BE2C (cell line): ENCODE measurements at regions not wholly inside any gene's neighbourhood (a gene's known extent, or its start where the extent isn't known, plus 50 kb on each side); places are given as distances from the start of the nearest gene placed in this dataset.

Source experiments
- DNase-seq: peaks from one replicate; pipeline ENCODE4 v3.0.0-alpha.2; 2020
- H3K27me3 ChIP-seq: fragments of 250-450 bp; sonication (Bioruptor Pico); 2 replicates; pipeline ENCODE4 v1.5.1; 2020; ENCODE audit warnings: mild to moderate bottlenecking
- H3K36me3 ChIP-seq: fragments of 250-450 bp; sonication (Bioruptor Pico); 2 replicates; pipeline ENCODE4 v1.5.1; 2020; ENCODE audit warnings: mild to moderate bottlenecking
- H3K4me1 ChIP-seq: fragments of 250-450 bp; sonication (Bioruptor Pico); 2 replicates; pipeline ENCODE4 v1.5.1; 2020
- H3K4me3 ChIP-seq: 2 replicates; pipeline ENCODE4 v1.5.1; 2011; ENCODE audit warnings: low read depth, low read length
- H3K9me3 ChIP-seq: fragments of 250-450 bp; sonication (Bioruptor Pico); 2 replicates; pipeline ENCODE4 v1.5.1; 2020
- TF ChIP-seq, protein P1 (sequence below): IDR thresholded peaks from 2 replicates; pipeline ENCODE4 v1.5.1; 2012; ENCODE audit warnings: mild to moderate bottlenecking, low read depth, low read length

DNA sequence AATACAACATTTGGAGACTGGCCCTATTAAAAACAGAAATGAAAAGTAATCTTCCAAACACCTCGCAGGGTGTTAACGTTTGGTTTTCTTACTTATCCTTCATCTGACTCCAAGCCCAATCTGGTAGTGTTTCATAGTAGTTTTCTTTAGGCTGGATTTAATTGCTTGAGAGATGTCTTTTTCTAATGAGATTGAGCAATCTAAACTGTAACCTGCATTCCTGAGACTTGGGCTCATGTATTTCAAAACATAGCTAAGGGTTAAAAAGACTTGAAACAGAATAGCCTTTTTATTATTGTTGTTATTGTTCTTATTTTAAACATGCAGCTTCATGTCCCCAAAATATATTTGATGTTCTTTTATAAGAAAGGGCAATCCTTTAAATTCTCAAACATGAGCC lies 278.9 kb downstream of the TGFB2 start:
- H3K27me3 ChIP-seq: no peaks in the 10 kb centered on the region
- no peaks in the 10 kb centered on the region for H3K36me3 ChIP-seq
- TF ChIP-seq, protein P1, sequence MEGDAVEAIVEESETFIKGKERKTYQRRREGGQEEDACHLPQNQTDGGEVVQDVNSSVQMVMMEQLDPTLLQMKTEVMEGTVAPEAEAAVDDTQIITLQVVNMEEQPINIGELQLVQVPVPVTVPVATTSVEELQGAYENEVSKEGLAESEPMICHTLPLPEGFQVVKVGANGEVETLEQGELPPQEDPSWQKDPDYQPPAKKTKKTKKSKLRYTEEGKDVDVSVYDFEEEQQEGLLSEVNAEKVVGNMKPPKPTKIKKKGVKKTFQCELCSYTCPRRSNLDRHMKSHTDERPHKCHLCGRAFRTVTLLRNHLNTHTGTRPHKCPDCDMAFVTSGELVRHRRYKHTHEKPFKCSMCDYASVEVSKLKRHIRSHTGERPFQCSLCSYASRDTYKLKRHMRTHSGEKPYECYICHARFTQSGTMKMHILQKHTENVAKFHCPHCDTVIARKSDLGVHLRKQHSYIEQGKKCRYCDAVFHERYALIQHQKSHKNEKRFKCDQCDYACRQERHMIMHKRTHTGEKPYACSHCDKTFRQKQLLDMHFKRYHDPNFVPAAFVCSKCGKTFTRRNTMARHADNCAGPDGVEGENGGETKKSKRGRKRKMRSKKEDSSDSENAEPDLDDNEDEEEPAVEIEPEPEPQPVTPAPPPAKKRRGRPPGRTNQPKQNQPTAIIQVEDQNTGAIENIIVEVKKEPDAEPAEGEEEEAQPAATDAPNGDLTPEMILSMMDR: no peak
- H3K9me3 ChIP-seq: no peaks in the 10 kb centered on the region
- no peak overlapping the region for H3K4me3 ChIP-seq
- no peaks in the 10 kb centered on the region for H3K4me1 ChIP-seq
- no peak for DNase-seq

DNA sequence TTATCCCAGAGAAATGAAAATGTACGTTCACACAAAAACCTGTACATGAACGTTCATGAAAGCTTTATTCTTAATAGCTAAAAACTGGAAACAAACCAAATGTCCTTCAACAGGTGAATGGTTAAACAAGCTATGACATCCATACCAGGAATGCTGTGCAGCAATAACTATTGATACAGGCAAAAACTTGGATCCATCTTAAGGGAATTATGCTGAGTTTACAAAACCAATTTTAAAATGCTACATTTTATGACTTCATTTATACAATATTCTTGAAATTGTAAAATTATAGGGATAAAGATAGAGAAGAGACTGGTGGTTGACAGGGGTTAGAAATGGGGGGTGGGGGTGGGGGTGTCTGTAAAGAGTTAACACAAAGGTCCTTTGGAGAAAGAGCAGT lies 280.3 kb downstream of the TGFB2 start:
- TF ChIP-seq, protein P1: no peak
- no peaks in the 10 kb centered on the region for H3K9me3 ChIP-seq
- no peak for DNase-seq
- H3K27me3 ChIP-seq: no peaks in the 10 kb centered on the region
- no peaks in the 10 kb centered on the region for H3K4me1 ChIP-seq
- no peak overlapping the region for H3K4me3 ChIP-seq
- no peaks in the 10 kb centered on the region for H3K36me3 ChIP-seq

DNA sequence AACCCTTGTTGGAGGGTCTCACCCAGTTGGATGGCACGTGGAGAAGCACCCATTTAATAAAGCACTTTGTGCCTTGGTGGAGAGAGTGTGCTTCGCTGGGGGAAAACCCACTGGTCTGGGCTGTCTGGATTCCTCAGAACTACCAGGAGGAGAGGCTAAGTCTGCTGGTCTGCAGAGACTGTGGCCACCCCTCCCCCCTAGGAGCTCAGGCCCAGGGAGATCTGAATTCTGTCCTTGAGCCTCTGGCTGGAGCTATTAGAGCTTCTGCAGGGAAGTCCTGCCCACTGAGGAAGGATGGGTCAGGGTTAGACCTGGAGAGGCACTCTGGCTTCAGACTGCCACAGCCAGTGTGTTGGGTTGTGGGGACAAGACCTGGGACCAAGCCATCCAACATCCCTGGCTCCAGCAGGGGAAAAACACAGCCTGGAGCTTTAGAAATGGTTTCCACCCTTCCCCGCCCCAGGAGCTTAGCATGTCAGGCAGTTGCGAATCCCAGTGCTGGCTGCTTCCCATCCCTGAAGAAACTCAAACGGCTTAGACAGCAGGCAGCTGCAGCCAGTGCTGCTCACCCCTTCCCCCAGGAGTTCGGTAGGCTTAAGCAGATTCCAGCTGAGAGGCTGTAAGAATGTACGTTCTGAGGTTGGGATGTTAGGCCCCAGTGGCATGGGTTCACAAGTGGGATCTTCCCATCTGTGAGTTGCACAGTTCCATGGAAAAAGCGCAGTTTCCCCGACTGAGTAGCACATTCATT lies 288.3 kb downstream of the TGFB2 start:
- no peak for DNase-seq
- H3K9me3 ChIP-seq: no peaks in the 10 kb centered on the region
- no peaks in the 10 kb centered on the region; the same call in 1 of the 2 replicates for H3K4me1 ChIP-seq
- TF ChIP-seq, protein P1: no peak
- H3K4me3 ChIP-seq: no peak overlapping the region
- no peaks in the 10 kb centered on the region for H3K36me3 ChIP-seq
- H3K27me3 ChIP-seq: no peaks in the 10 kb centered on the region

DNA sequence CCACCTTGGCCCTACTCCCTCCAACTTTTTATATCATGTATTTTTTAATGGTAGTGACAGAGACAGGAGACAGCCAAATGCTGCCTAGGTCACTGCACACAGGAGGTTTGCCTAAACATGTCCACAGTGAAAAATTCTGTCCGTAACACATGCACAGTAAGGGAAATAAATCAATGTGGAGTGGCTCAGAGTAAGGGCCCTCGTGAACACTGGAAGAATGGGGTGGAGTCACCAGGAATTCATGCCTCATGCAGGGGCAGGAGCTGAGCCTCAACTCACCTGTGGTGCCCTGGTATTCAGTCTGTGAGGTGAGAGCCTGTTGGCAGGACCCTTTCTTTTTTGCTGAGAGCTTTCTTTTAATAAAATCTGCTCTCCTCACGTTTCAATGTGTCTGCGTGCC lies 289.1 kb downstream of the TGFB2 start:
- DNase-seq: no peak

DNA sequence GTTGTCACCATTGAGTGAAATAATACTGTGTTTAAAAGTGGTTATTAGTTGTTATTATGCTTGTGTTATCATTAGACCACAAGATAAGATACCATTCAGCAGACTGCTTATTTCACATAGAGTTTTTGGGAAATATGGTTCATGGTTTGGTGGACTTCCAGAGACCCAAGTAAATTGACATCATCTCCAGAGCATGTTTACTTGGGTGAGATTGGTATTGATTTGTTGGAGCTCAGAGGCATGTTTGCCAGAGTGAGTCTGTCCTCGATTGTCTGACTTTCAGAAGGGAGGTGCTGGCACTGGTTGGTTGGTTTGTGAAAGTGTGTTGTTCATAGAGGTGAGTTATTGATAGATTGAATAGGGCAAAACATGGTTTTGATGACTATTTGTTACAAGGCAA lies 291.4 kb downstream of the TGFB2 start:
- Histone ChIP-seq H3K4me3 (no peak overlapping the region), H3K4me1 (no peaks in the 10 kb centered on the region; the same call in 1 of the 2 replicates), H3K36me3 (no peaks in the 10 kb centered on the region), H3K9me3 (no peaks in the 10 kb centered on the region), H3K27me3 (no peaks in the 10 kb centered on the region)
- DNase-seq: no peak
- TF ChIP-seq, protein P1: no peak

More for the DNA sequence above, 289.1 kb downstream of the TGFB2 start:
- Histone ChIP-seq H3K36me3 (no peaks in the 10 kb centered on the region), H3K4me3 (no peak overlapping the region), H3K4me1 (no peaks in the 10 kb centered on the region; the same call in 1 of the 2 replicates), H3K27me3 (no peaks in the 10 kb centered on the region), H3K9me3 (no peaks in the 10 kb centered on the region)
- TF ChIP-seq, protein P1: no peak

DNA sequence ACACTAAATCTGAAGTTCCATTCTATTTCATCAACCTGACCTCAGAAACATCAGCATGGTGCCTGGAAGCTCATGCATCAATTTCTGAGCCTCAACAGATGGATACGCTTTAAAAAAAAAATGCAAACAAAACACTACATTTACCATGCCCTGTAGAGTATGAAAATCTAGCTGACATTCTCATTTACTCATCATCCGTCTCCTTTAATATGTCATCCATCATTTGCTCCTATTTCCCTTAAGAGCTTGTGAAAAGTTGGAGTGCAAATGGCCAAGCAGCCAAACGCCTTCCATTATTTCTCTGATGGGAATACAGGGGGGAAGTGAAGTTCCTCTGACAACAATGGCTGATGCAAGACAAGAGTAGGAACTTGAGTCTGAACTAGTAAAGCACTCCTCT lies 295.0 kb downstream of the TGFB2 start:
- Histone ChIP-seq H3K9me3 (no peaks in the 10 kb centered on the region), H3K4me1 (no peaks in the 10 kb centered on the region; the same call in 1 of the 2 replicates), H3K4me3 (no peak overlapping the region), H3K27me3 (peaks cover 3% of the 10 kb centered on the region; the same call in 1 of the 2 replicates), H3K36me3 (no peaks in the 10 kb centered on the region)
- TF ChIP-seq, protein P1: no peak
- no peak for DNase-seq
